ENCODE measurements at regions not wholly inside any gene's neighbourhood (a gene's known extent, or its start where the extent isn't known, plus 50 kb on each side); places are given as distances from the start of the nearest gene placed in this dataset.

DNA sequence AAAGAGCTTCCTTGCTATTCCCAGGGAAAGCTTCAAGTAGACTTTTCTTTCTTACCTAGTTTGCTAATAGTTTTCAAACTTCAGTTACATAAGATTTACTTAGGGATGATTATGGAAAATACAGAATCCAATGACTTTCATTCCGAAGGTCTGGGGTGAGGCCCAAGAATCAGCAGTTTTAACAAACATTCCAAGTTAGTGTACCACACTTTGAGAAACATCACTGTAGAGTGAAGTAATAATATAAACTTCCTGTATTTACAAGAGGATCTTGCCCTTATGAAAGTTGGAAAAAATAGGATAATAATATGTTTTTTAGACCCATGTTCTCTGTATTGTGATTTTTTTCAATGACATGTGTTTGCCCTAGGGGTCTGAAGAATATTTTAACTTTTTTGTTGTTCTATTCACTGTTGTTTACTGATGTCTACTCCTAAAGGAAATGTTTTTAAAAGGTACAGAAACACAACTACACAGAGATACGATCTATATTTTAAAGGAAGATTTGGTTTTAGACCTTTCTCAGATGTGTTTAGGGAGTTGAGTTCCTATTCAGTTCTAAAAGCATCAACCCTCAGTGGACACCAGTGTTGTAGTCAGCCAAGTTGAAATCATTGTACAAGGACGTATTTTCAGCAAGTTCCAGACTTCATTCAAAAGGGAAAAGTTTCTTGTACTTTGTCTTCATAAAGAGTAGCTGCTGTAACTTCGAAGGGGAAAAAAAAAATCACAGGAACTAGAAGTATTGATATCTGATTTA, 295.8 kb upstream of the SLC7A11 start:
- TF ChIP-seq CEBPB (IDR thresholded peaks at IDR 0.05) = no peak
- no peak for TF ChIP-seq TCF12 (IDR thresholded peaks at IDR 0.05; ENCODE audit: low read depth)
- no peak for TF ChIP-seq EP300 (IDR thresholded peaks at IDR 0.05; ENCODE audit: borderline replicate concordance)
- TF ChIP-seq ZBTB7A (IDR thresholded peaks at IDR 0.05; ENCODE audit: low read depth) = no peak
- no peak for TF ChIP-seq FOXM1 (IDR thresholded peaks at IDR 0.05; ENCODE audit: borderline replicate concordance, low read depth)
- TF ChIP-seq TAF1 (IDR thresholded peaks at IDR 0.05; ENCODE audit: low read depth) = no peak
- no peak for TF ChIP-seq YY1 (IDR thresholded peaks at IDR 0.05; ENCODE audit: low read depth)
- no peak for TF ChIP-seq REST (IDR thresholded peaks at IDR 0.05; ENCODE audit: low read depth)
- no peak for TF ChIP-seq NFIC (IDR thresholded peaks at IDR 0.05)
- TF ChIP-seq, protein P1, sequence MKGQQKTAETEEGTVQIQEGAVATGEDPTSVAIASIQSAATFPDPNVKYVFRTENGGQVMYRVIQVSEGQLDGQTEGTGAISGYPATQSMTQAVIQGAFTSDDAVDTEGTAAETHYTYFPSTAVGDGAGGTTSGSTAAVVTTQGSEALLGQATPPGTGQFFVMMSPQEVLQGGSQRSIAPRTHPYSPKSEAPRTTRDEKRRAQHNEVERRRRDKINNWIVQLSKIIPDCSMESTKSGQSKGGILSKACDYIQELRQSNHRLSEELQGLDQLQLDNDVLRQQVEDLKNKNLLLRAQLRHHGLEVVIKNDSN (IDR thresholded peaks at IDR 0.05) = no peak

DNA sequence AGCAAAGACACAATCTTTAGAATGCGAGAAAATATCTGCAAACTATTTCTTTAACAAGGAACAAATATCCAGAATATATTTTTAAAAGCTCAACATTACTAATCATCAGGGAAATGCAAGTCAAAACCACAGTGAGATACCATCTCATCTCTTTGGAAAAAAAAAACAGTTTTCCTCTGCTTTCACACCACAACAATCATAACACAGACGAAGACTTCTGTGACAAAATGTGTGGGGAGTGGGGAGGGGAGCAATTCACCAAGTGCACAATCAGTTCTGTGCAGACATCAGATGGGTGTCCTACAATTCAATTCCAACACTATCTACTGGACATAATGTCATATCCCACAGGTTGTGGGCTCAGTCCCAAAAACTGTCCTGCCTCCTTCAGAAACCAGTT, 293.2 kb upstream of the SLC7A11 start:
- no peak for TF ChIP-seq YY1 (IDR thresholded peaks at IDR 0.05; ENCODE audit: low read depth)
- no peak for TF ChIP-seq RAD21 (IDR thresholded peaks at IDR 0.05; ENCODE audit: low read depth)
- TF ChIP-seq ZBTB7A (IDR thresholded peaks at IDR 0.05; ENCODE audit: low read depth) = no peak
- no peak for TF ChIP-seq EP300 (IDR thresholded peaks at IDR 0.05; ENCODE audit: borderline replicate concordance)
- TF ChIP-seq CREB1 (IDR thresholded peaks at IDR 0.05; ENCODE audit: low read depth) = no peak
- no peak for TF ChIP-seq FOXM1 (IDR thresholded peaks at IDR 0.05; ENCODE audit: borderline replicate concordance, low read depth)
- TF ChIP-seq, protein P2, sequence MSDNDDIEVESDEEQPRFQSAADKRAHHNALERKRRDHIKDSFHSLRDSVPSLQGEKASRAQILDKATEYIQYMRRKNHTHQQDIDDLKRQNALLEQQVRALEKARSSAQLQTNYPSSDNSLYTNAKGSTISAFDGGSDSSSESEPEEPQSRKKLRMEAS (IDR thresholded peaks at IDR 0.05) = no peak
- no peak for TF ChIP-seq REST (IDR thresholded peaks at IDR 0.05; ENCODE audit: low read depth)
- no peak for TF ChIP-seq TEAD4 (IDR thresholded peaks at IDR 0.05)
- TF ChIP-seq, protein P1 (IDR thresholded peaks at IDR 0.05) = no peak
- TF ChIP-seq EGR1 (IDR thresholded peaks at IDR 0.05) = no peak

GRCh38 chr4:138522366-138522765, 280.2 kb upstream of the SLC7A11 start:
- TF ChIP-seq, protein P2 (IDR thresholded peaks at IDR 0.05) = no peak
- TF ChIP-seq EP300 (IDR thresholded peaks at IDR 0.05; ENCODE audit: borderline replicate concordance) = no peak
- no peak for TF ChIP-seq TAF1 (IDR thresholded peaks at IDR 0.05; ENCODE audit: low read depth)
- no peak for TF ChIP-seq CREB1 (IDR thresholded peaks at IDR 0.05; ENCODE audit: low read depth)
- peak; percentile 79 for TF ChIP-seq RAD21 (IDR thresholded peaks at IDR 0.05; ENCODE audit: low read depth)
- TF ChIP-seq, protein P1 (IDR thresholded peaks at IDR 0.05) = no peak

- TF ChIP-seq YY1 (IDR thresholded peaks at IDR 0.05; ENCODE audit: low read depth) (no peak), TAF1 (IDR thresholded peaks at IDR 0.05; ENCODE audit: low read depth) (no peak), RAD21 (IDR thresholded peaks at IDR 0.05; ENCODE audit: low read depth) (no peak), TEAD4 (IDR thresholded peaks at IDR 0.05) (no peak)
- TF ChIP-seq, protein P1 (IDR thresholded peaks at IDR 0.05) = no peak
These were observed 279.7 kb upstream of the SLC7A11 start for GRCh38 chr4:138521809-138522208.

- TF ChIP-seq NFIC (IDR thresholded peaks at IDR 0.05) (no peak), EGR1 (IDR thresholded peaks at IDR 0.05) (no peak), REST (IDR thresholded peaks at IDR 0.05; ENCODE audit: low read depth) (no peak), RAD21 (IDR thresholded peaks at IDR 0.05; ENCODE audit: low read depth) (no peak), YY1 (IDR thresholded peaks at IDR 0.05; ENCODE audit: low read depth) (no peak), CREB1 (IDR thresholded peaks at IDR 0.05; ENCODE audit: low read depth) (no peak), CEBPB (IDR thresholded peaks at IDR 0.05) (no peak), TEAD4 (IDR thresholded peaks at IDR 0.05) (no peak), ZBTB7A (IDR thresholded peaks at IDR 0.05; ENCODE audit: low read depth) (no peak), TCF12 (IDR thresholded peaks at IDR 0.05; ENCODE audit: low read depth) (no peak)
- TF ChIP-seq, protein P2 (IDR thresholded peaks at IDR 0.05) = no peak
- TF ChIP-seq, protein P1 (IDR thresholded peaks at IDR 0.05) = no peak
These were observed 277.3 kb upstream of the SLC7A11 start for GRCh38 chr4:138519436-138519835.

All from Ishikawa (cell line).